ENCODE measurements at regions not wholly inside any gene's neighbourhood (a gene's known extent, or its start where the extent isn't known, plus 50 kb on each side); places are given as distances from the start of the nearest gene placed in this dataset.

DNA sequence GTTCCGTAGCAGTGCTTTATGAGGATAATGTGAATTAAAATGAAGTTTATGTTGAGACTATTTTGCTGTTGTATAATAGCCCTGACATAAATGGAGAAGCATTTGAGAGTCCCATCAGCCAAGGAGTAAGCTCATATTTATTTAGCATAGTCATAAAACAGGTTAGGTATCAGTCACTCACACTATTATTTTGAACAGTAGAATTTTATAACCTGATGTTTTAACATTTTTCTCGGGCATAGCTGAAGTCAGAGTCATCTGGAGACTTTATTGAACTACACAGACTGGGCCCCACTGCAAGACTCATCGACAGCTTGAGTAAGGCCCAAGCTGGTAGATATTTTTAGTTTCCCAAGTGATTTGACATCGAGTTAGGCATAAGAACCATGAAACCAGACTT lies 620.3 kb upstream of the WWC1 start:
- Histone ChIP-seq H3K4me3 (no peak overlapping the region), H3K36me3 (no peaks in the 10 kb centered on the region), H3K27me3 (no peaks in the 10 kb centered on the region), H3K27ac (no peak overlapping the region), H3K9me3 (no peaks in the 10 kb centered on the region), H3K4me1 (no peaks in the 10 kb centered on the region)
- TF ChIP-seq, protein P1, sequence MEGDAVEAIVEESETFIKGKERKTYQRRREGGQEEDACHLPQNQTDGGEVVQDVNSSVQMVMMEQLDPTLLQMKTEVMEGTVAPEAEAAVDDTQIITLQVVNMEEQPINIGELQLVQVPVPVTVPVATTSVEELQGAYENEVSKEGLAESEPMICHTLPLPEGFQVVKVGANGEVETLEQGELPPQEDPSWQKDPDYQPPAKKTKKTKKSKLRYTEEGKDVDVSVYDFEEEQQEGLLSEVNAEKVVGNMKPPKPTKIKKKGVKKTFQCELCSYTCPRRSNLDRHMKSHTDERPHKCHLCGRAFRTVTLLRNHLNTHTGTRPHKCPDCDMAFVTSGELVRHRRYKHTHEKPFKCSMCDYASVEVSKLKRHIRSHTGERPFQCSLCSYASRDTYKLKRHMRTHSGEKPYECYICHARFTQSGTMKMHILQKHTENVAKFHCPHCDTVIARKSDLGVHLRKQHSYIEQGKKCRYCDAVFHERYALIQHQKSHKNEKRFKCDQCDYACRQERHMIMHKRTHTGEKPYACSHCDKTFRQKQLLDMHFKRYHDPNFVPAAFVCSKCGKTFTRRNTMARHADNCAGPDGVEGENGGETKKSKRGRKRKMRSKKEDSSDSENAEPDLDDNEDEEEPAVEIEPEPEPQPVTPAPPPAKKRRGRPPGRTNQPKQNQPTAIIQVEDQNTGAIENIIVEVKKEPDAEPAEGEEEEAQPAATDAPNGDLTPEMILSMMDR (IDR thresholded peaks at IDR 0.05) = no peak
- no peak for TF ChIP-seq POLR2A (IDR thresholded peaks at IDR 0.05)
- WGBS (ENCODE audit: insufficient coverage, low coverage, low lambda C conversion rate, missing lambda C conversion rate) = 66% methylated on average over 4 of the region's 4 CpGs
- ATAC-seq (no peak), DNase-seq (no peak)
- intact Hi-C loops (cut with DNase I) = no loop called here

DNA sequence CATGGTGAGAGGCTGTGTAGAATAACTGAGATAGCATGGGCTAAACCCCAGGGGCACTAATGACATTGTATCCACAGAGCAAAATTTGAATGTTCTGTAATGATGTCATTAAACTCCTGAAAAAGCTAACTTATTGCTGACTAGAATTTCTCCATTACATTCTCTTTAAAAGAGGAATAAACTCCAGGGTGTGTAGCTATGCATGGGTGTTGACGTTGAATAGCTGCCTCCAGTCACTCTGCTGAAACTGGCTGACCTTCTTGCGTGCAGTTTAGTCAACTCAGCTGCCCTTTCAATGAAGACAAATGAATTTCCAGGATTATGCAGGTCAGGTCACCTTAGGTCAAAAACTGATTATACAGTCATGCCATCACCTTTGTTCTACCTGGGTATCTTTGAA lies 617.5 kb upstream of the WWC1 start:
- intact Hi-C loops (cut with DNase I) = no loop called here
- no peaks in the 10 kb centered on the region for H3K36me3 ChIP-seq
- H3K27me3 ChIP-seq = no peaks in the 10 kb centered on the region
- TF ChIP-seq, protein P1 (IDR thresholded peaks at IDR 0.05) = no peak
- TF ChIP-seq POLR2A (IDR thresholded peaks at IDR 0.05) = no peak
- ATAC-seq (no peak), DNase-seq (no peak)
- 48% methylated on average over 2 of the region's 2 CpGs for WGBS (ENCODE audit: insufficient coverage, low coverage, low lambda C conversion rate, missing lambda C conversion rate)
- no peaks in the 10 kb centered on the region for H3K9me3 ChIP-seq
- no peak overlapping the region for H3K27ac ChIP-seq
- H3K4me3 ChIP-seq = no peak overlapping the region
- H3K4me1 ChIP-seq = no peaks in the 10 kb centered on the region

DNA sequence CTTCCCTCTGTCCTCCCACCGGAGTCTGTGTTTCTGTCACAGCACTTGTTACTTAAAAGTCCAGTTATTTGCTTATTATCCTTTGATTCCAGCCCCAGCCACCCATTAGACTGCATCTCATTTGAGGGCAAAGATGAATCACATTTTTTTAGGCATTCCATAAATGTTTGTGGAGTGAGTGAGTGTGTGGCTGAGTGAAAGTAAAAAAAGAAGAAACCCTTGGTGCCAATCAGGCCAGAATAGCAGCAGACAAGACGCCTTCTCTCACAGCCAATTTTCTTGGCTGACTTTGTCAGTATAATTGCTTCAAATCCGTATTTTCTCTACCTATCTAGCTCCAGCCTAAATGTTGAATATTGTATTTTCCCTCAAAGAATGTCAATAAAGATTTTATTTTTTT lies 613.0 kb upstream of the WWC1 start:
- no peaks in the 10 kb centered on the region for H3K27me3 ChIP-seq
- H3K4me3 ChIP-seq = no peak overlapping the region
- DNase-seq (no peak), ATAC-seq (no peak)
- TF ChIP-seq, protein P1 (IDR thresholded peaks at IDR 0.05) = no peak
- no peak for TF ChIP-seq POLR2A (IDR thresholded peaks at IDR 0.05)
- H3K9me3 ChIP-seq = no peaks in the 10 kb centered on the region
- no peaks in the 10 kb centered on the region for H3K4me1 ChIP-seq
- no peaks in the 10 kb centered on the region for H3K36me3 ChIP-seq
- H3K27ac ChIP-seq = no peak overlapping the region
- intact Hi-C loops (cut with DNase I) = no loop called here
- WGBS (ENCODE audit: insufficient coverage, low coverage, low lambda C conversion rate, missing lambda C conversion rate) = 73% methylated on average over 3 of the region's 3 CpGs

DNA sequence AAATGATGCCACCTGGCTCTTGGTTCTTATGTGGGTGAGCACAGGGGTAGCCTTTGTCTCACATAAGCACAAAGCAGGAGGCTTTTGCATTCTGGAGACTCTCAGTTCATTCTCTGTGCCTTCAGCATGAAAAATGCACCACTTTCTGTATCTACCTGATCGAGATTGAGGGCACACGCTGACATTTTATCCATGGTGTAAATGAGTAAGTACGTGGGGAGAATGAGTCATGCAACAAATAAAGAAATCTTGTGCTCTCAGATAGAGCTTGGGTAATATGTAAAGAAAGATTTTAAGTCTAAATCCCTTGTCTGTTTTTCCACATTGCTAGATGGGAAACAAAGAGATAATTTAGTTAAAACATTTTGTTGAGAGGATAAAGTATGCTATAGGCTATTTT lies 607.2 kb upstream of the WWC1 start:
- Histone ChIP-seq H3K9me3 (no peaks in the 10 kb centered on the region), H3K4me3 (no peak overlapping the region), H3K36me3 (no peaks in the 10 kb centered on the region), H3K27ac (no peak overlapping the region), H3K4me1 (no peaks in the 10 kb centered on the region), H3K27me3 (no peaks in the 10 kb centered on the region)
- intact Hi-C loops (cut with DNase I) = no loop called here
- 88% methylated on average over 3 of the region's 3 CpGs for WGBS (ENCODE audit: insufficient coverage, low coverage, low lambda C conversion rate, missing lambda C conversion rate)
- ATAC-seq = no peak
- no peak for DNase-seq
- TF ChIP-seq, protein P1 (IDR thresholded peaks at IDR 0.05) = no peak
- TF ChIP-seq POLR2A (IDR thresholded peaks at IDR 0.05) = no peak
